Stimulated activated CD4-positive, alpha-beta T cell treated with anti-CD3 and anti-CD28 coated beads, Interleukin-15, amount 100 ng/mL, for 48 hours (primary cell): ENCODE measurements at regions not wholly inside any gene's neighbourhood (a gene's known extent, or its start where the extent isn't known, plus 50 kb on each side); places are given as distances from the start of the nearest gene placed in this dataset.
"Not testable (repeated sequence)": the region's sequence is repeated elsewhere in the genome, so short reads cannot be mapped to it uniquely, and the experiment has no call there.

Experiments used
- DNase-seq, 2 donors: peaks; one replicate each; pipeline ENCODE4 v3.0.0-alpha.2; 2020; ENCODE audit warnings: low read depth in 2 of 2

DNA sequence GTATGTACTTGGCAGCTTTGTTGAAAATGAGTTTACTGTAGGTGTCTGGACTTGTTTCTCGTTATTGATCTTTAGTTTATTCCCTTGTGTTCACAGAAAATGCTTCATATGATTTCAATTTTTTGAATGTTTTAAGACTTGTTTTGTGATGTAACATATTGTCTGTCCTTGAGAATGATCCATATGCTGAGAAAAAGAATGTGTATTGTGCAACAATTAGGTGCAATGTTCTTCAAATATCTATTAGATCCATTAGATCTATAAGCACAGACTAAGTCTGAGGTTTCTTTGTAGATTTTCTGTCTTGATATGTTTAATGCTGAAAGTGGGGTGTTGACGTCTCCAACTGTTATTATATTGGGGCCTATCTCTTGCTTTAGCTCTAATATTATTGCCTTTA is 879.6 kb upstream of the LRFN5 start:
- DNase-seq, result no peak

DNA sequence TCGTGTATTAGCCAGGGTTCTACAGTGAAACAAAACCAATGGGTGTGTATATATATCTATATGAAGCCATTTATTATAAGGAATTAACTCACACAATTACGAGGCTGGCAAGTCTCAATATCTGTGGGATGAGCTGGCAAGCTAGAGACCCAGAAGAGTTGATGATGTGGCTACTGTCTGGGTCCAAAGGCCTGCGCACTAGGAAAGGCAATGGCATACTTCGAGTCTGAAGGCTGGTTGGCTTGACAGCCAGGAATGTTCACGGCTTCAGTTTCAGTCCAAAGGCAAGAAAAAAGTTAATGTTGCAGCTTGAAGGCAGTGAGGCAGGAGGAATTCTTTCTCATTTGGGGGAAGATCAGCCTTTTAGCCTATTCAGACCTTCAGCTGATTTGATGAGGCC is 893.3 kb upstream of the LRFN5 start:
- no peak for DNase-seq

DNA sequence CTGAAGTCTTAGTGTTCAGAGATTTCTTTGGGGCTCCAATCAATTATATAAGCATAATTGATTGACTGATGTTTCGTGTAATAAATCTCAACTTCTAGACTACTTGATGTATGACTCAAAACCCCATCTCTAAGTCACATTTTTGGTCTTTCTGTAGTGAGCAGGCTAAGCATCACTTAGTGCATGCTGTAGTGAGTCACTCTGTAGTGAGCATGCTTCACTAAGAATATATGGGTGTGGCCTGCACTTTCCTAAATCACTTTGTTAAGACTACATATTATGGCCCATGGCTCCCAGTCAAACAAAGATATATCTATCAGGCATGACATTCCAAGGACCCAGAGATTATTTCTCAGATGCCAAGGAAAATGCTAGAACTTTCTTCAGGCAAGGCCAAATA is 909.4 kb upstream of the LRFN5 start:
- DNase-seq, result no peak

DNA sequence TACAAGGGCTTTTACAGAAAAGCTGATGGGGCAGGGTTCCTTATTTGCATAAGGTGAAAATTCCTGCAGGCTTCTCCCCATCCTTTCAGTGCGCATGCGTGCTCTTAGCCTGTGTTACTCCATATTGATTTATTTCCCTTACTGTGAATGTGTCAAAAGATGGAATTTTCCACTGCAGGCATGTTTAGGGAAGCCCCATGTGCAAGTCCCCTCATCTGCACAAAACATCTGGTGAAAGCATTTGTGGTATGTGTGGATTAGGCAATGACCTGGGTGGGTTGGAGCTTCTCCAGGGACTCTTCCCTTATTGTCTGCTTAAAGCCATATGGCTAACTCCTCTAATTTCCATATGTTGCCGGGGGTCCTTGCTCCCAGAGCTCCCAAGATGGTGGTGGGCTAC is 912.7 kb upstream of the LRFN5 start:
- no peak for DNase-seq

DNA sequence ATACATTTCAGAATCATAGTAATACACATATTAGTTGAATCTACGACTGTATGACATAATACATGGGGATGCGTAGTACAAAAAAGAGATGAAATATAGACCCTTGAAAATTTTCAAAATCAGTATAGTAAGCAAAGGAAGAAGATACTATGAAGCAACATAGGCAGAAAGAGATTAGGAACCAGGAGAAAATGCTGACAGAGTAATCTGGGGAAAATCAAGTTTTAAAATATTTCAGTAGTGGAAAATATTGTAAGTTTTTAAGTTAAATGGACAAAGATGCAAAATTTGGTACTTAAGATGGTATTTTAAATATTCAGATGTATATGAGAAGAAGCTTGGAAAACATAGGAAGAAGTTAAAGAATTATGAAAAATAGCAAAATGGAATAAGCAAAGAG is 915.6 kb upstream of the LRFN5 start:
- DNase-seq, result no peak

DNA sequence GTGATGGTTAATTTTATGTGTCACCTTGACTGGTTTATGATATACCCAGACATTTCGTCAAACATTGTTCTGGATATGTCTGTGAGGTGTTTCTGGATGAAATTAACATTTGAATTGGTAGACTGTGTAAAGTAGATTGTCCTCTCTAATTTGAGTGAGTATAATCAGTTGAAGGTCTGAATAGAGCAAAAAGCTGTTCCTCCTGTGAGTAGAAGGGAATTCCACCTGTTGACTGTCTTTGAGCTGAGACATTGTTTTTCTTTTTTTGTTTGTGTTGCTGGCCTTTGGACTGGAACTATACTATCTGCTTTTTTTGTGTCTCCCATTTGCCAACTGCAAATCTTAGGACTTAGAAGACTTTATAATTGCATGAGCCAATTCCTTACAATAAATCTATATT is 920.9 kb upstream of the LRFN5 start:
- DNase-seq, result no peak

DNA sequence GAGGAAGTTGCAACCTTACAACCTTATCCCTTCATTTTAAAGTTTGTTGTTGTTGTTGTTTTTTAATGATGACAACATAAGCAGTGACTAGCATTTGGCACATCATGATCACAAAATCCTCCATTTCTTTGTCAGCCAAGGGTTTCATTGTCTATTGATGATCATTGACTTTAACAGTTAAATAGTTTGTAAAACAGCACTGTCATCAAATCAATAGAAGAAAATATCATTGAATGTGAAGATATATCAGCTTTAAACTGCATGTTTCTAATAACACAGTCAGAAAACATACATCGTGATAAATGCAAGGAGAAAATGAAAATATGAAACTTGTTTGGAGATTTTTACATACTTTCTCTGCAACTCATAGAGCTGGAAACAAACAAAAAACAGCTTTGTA is 922.3 kb upstream of the LRFN5 start:
- no peak for DNase-seq

DNA sequence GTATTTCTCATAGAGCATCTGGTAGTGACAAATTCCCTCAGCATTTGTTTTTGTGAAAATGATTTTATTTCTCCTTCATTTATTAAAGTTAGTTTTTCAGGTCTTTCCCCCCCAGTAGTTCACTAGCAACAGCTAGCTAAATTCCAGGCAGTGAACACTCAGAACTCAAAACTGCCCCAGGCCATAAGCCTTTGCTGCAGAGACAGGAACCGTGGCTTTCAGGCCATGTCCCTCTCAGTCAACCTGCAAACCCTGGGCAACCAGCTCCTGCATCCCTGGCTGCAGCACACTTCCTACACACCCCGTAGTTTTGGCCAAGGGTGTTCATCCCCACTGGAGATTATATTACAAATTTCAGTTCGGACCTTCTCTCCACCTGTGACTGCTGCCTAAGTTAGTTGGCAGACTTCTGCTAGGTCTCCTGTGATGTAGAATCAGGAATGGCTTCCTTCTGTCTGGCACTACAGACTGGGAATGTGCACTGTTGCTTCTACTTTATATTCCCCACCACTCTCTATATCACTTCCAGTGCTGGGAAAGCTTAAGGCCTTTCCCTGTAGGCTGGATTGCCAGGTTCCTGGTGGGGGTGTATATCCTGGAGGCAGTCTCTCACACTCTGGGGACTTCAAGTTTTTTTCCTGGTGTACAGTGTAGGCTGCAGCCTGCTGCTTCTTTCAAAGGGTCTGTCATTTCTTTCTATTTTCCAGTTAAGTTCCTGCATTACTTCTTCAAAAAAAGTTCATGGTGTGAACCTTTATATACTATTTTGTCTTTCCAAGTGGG is 924.4 kb upstream of the LRFN5 start:
- no peak for DNase-seq

DNA sequence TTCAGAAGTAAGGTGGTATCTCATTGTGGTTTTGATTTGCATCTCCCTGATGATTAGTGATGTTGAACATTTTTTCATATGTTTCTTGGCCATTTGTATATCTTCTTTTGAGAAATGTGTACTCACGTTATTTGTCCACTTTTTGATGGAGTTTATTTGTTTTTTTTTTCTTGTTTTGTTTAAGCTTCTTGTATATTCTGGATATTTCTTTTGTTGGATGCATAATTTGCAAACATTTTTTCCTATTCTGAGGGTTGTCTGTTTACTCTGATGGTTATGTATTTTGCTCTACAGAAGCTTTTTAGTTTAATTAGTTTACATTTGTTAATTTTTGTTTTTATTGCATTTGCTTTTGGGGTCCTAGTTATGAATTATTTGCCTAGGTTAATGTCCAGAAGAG is 927.4 kb upstream of the LRFN5 start:
- no peak for DNase-seq

DNA sequence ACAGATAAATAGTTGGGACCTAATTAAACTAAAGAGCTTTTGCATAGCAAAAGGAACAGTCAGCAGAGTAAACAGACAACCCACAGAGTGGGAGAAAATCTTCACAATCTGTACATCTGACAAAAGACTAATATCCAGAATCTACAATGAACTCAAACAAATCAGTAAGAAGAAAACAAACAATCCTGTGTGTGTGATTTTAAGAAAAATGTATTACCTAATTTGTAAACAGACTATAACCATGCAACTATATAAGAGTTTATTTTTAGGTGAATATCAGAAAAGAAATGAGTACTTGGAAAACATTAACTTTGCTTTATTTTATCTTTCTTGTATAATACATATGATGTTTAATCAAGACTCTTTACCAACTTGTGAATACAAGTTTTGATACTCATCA is 929.5 kb upstream of the LRFN5 start:
- not testable (repeated sequence) for DNase-seq

DNA sequence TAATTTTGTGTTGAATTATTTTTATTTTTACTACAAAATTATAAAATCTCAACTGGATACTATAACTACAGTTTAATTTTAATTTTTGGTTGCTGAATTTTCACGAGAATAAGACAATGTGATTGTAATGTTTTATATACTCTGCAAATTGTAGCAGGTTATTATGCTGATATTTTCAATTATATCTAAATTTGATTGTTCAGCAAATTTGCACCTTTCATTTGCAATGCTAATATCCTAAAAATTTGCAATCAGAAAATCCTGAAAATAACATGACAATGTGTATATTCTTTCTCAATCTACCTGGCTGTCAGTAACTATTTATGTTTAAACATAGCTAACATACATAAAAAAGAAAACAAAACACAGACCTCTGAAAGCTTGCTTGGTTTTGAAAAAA is 932.2 kb upstream of the LRFN5 start:
- DNase-seq, result no peak

DNA sequence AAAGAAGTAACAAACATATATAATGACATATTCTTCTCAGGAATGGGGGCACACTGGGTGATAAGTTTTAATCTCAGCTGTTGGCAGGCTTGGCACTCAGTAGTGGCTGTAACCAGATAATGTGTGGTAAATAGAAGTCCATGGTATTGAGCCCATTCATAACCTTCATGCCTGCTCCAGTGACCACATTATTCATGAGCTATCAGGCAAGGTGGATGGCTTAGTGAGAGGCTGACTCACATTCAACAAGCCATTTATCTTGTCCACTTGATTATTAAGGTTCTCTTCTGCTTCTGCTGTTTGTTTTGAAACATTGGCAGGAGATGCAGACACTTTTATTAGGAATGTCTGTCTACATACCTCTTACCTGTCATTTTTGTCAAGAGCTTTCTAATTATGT is 950.4 kb upstream of the LRFN5 start:
- no peak for DNase-seq

DNA sequence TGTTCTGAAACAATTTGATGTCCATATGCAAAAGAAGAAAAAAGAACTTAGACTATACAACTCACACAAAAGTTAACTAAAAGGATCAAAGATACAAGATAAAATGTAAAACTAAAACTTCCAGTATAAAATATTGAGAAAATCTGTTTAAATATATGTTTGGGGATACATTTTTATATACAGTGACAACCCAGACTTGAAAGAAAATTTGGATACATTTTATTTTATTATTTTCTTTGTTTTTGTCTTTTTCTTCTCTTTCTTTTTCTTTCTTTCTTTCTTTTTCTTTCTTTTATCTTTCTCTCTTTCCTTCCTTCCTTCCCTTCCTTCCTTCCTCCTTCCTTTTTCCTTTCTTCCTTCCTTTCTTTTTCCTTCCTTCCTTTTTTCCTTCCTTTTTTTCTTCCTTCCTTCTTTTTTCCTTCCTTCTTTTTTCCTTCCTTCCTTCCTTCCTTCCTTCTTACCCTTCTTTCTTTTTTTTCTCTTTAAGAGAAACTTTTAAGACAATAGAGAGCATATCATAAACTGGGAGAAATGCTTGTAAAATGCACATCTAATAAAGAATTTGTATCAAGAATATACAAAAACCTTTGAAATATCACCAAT is 954.5 kb upstream of the LRFN5 start:
- DNase-seq, result no peak

DNA sequence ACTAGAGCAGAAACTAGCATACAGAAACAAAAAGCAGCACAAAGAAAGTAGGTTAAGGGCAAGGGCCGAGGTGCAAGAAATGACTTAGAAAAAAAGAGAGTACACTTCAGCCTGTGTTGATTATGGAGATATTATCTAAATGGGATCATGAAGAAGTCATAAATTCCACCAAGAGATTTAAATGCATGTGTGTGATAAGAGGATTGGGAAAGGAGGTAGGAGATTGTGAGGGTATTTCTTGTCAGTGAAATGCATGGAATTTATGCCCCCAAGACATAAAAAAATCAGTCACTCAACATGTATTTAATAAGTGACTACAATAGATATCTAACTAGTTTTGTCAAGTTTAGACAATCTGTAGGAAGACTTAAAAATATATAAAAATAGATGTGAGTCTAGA is 976.2 kb upstream of the LRFN5 start:
- DNase-seq, result no peak

DNA sequence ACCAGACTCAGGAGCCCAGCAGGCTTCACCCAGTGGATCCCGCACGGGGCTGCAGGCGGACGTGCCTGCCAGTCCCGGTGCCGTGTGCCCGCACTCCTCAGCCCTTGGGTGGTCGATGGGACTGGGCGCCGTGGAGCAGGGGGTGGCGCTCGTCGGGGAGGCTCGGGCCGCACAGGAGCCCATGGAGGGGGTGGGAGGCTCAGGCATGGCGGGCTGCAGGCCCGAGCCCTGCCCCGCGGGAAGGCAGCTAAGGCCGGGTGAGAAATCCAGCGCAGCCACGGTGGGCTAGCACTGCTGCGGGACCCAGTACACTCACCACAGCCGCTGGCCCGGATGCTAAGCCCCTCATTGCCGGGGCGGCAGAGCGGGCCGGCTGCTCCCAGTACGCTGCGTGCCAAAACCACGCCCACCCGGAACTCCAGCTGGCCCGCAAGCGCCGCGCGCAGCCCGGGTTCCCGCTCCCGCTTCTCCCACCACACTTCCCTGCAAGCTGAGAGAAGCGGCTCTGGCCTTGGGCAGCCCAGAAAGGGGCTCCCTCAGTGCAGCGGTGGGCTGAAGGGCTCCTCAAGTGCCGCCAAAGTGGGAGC is 977.0 kb upstream of the LRFN5 start:
- DNase-seq, result not testable (repeated sequence)

DNA sequence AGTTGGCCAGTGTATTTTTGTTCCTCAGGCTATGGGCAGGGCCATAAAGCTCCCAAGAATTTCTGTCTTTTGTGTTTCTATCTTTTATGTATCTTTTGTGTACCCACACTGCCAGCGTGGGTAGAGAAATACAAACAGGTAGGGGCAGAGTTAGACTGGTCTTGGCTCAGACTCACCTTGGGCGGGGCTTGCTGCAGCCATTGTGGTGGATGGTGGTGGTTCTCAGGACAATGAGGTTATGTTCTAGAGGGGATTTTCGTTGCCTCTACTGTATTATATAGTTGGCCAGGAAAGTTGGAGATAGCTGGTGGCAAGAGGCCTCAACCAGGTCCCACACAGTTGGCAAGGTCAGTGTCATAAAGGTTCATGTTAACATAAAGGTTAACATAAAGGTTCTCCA is 977.5 kb upstream of the LRFN5 start:
- no peak for DNase-seq

DNA sequence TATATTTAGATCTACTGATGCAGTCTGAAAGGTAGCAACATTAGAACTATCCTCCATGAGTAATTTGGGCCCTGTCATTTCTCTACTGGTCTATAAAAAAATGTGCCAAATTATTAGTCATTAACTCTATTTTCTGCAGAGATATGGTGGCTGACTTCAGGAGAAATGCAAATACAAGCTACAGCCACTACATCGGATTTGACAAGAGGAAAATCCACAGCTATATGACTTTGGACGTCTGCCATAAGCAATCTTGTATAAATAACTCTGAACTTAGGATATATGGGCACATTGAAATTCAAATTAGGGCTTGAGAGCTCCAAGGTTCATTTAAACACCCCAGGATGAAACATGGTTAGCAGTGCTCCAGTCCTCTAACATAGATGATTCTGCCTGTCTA is 983.0 kb upstream of the LRFN5 start:
- DNase-seq, result no peak

DNA sequence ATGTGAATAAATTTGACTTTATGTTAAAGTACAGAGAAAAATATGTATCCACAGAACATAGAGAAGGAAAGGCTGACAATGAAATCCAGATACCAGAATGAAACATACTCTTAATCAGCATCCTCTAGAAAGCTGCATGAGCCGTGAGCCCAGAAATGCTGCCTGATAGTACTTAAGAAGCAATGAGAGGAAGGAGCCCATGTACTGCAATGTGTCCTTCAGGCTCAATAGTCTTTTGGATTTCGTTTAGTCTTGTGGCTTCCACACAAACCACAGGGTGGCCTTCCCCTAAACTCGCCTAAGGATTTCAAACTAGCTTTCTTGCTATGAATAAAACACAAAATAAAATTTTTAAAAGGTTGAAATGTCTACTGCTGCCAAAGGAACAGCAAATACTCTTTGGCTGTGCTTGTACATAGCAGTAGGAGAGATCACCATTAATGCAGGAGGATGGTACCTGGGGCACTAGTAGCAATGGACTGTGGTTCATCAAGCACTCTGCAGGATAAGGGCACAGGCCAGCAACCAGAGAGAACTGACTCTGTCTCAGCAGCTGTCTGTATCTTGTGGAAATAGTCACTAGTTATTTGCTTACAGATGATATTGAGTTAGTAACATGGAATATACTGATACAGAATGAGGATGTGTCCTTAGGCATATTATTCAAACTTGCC is 988.3 kb upstream of the LRFN5 start:
- DNase-seq, result no peak

DNA sequence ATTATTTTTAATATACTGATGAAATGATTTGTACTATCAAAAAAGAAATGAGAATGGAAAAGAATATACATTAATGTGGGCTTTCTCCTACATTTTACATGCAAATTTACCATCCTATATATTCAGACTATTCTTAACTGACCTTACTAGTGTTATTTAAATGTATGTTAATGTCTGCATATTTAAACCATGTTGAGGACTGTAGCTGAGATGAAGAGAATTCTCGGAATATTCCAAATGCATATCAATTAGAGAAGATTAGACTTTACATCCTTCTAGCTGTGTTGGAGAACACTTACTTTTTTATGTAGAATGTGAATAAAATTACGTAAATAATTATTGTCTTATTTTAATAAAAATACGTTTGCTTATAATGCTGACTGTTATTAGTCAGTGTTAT is 990.1 kb upstream of the LRFN5 start:
- no peak for DNase-seq

DNA sequence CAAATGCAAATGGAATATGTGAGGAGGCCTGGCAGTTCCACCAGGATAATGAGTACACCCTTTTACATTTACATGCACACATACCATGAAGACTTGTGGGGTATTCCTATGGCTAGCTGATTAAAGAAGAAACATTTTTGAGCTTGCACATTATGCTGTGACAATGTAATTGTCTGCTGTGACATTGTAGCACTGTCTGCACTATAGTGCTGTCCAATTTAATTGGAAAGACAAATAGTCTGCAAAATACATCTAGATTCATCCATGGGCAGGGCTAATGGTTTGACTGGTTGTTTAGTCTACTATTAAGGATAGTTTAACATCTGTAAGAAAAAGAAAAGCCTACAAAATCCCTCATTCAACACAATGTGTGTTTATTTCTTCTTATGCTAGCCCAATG is 1005.6 kb upstream of the LRFN5 start:
- DNase-seq, result no peak

DNA sequence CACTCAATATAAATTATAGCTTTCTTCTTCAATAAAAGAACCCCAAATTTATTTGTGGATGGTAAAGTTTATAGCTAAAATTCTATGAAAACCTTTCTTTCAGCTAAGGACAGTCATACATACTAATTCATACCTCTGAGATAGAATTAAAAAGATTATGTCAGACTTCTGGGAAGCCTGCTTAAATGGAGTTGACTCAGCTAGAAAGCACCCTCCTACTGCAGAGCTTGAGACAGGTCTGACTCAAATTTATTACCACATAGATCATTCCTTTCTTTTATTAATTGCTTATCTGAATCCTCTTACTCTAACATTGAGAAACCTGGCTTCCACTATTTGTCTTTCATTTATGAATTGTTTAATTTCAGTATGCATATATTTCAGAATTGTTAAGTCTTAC is 1007.0 kb upstream of the LRFN5 start:
- no peak for DNase-seq

DNA sequence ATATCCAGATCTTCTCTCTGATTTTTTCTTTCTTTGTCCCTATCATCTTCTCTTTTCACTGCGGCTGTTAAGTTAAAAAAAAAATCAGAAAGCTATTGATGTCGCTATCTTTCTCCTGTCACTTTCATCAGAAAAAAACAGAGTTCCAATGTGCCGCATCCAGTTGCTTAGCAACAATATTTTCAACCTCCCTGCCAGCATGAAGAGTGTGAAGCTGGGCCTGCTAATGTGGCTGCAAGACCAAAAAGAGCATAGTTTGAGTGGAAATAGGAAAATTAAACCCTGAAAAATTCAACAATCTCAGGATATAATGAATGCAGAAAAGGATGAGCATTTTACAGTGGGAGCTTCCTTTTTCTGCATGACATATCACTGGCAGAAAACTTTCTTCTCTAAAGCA is 1025.4 kb upstream of the LRFN5 start:
- DNase-seq, result no peak

DNA sequence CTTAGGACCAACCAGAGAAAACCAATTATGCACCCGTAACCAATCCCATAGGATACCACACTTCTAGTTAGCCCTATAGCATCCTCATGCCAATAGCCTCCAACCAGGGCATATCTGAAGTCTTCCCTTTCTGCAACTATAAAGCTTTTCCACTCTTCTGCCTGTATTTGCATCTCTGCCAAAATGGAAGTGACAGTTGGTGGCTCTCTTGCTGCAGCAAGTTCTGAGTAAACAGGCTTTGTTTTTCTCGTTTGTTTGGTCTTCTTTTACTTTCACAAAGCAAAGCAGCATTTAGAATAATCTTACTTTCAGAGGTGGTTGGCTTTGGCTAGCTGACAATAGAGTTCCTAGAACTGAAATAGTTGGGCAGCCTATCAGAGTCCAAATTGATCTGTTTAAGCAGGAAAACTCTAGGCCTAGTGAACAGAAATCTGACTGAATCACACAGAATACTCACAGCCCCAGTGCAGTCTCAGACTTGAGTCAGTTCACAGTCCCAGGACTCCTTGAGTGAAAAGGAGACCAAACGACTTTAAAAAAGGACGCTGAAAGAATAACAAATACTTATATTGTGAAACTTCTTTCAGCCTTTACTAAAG is 1029.7 kb upstream of the LRFN5 start:
- no peak for DNase-seq
